HepG2 (cell line): ENCODE measurements at regions not wholly inside any gene's neighbourhood (a gene's known extent, or its start where the extent isn't known, plus 50 kb on each side); places are given as distances from the start of the nearest gene placed in this dataset.

ENCODE experiments used
- ATAC-seq: fragments of 200-7000 bp; cut with Tn5 transposase; 3 replicates; pipeline ENCODE4 v1.9.1; 2020; ENCODE audit warnings: mild to moderate bottlenecking, moderate library complexity
- BruUV-seq: library from RNA; stranded (reverse); fragments of 400-500 nt; replicated peaks from 2 replicates; lab custom pipeline; 2021; lab: Mats Ljungman, UMichigan
- CTCF ChIA-PET: fragments of 300-600 bp; formaldehyde crosslinking; extraction: SDS; loops from one replicate; lab custom pipeline; 2021; ENCODE audit warnings: low total read pairs, inconsistent platforms, low intra/inter-chr PET ratio; lab: Yijun Ruan, JAX
- POLR2A ChIA-PET: fragments of 350-600 bp; sonication (Branson Sonifier 250); formaldehyde crosslinking; loops from one replicate; lab custom pipeline; 2020; ENCODE audit warnings: antibody characterized with exemption, inconsistent platforms; lab: Yijun Ruan, JAX
- DNase-seq: peaks from one replicate; pipeline ENCODE4 v3.0.0-alpha.2; 2015; ENCODE audit warnings: low spot score
- FAIRE-seq: peaks from 3 replicates; lab custom pipeline; 2011; peaks lifted over from hg19 to GRCh38; lab: Jason Lieb, UNC
- H2AFZ ChIP-seq: one replicate; pipeline ENCODE4 v1.6.1; 2011; ENCODE audit warnings: low read length, inconsistent platforms
- H3K27ac ChIP-seq: fragments of 300-600 bp; 3 replicates; pipeline ENCODE4 v1.8.0; 2011; ENCODE audit warnings: mixed run types, mild to moderate bottlenecking, mixed read lengths, low read length, inconsistent platforms; ENCODE audit not compliant: insufficient read depth; ENCODE audit errors: extremely low read length
- H3K27me3 ChIP-seq, 2 experiments: fragments of 200-600 bp in 1 of 2; 2 replicates in 1 of 2; 3 replicates in 1 of 2; pipeline versions ENCODE4 v1.6.0 to v1.8.0; 2011; ENCODE audit warnings: low read length in 2 of 2, mild to moderate bottlenecking in 2 of 2, moderate library complexity in 2 of 2, inconsistent platforms in 1 of 2; ENCODE audit not compliant: insufficient read depth in 2 of 2, control insufficient read depth in 1 of 2
- H3K36me3 ChIP-seq, 2 experiments: fragments of 200-600 bp in 1 of 2; replicated peaks in 1 of 2; 2 replicates in 1 of 2; 3 replicates in 1 of 2; pipeline versions ENCODE4 v1.5.1 to v1.8.0; 2011; ENCODE audit warnings: low read length in 2 of 2, inconsistent platforms in 1 of 2; ENCODE audit not compliant: insufficient read depth in 2 of 2, control insufficient read depth in 1 of 2
- H3K4me1 ChIP-seq: 2 replicates; pipeline ENCODE4 v1.5.1; 2012; ENCODE audit warnings: low read length, inconsistent platforms; ENCODE audit not compliant: insufficient read depth
- H3K4me2 ChIP-seq: 2 replicates; pipeline ENCODE4 v1.6.0; 2011; ENCODE audit warnings: low read depth, low read length, inconsistent platforms
- H3K4me3 ChIP-seq, 3 experiments: fragments of 200-600 bp in 1 of 3; sonication (generic), shearing (Covaris generic) in 1 of 3; replicated peaks in 1 of 3; 2 replicates each; pipeline ENCODE4 v1.5.1; 2011 to 2016; ENCODE audit warnings: low read length in 3 of 3, inconsistent platforms in 2 of 3, low read depth in 2 of 3, mild to moderate bottlenecking in 2 of 3, control low read depth in 1 of 3, mixed read lengths in 1 of 3; ENCODE audit not compliant: insufficient read depth in 1 of 3
- H3K79me2 ChIP-seq: one replicate; pipeline ENCODE4 v1.6.1; 2011; ENCODE audit warnings: low read length, inconsistent platforms; ENCODE audit not compliant: insufficient read depth
- H3K9ac ChIP-seq: 2 replicates; pipeline ENCODE4 v1.6.0; 2011; ENCODE audit warnings: mild to moderate bottlenecking, low read depth, low read length, inconsistent platforms; ENCODE audit not compliant: insufficient read depth
- H3K9me3 ChIP-seq: 2 replicates; pipeline ENCODE4 v1.5.1; 2012; ENCODE audit warnings: mild to moderate bottlenecking, low read length
- H4K20me1 ChIP-seq: 2 replicates; pipeline ENCODE4 v1.6.0; 2011; ENCODE audit warnings: inconsistent platforms, mild to moderate bottlenecking, low read length, moderate library complexity; ENCODE audit not compliant: insufficient read depth
- CEBPB ChIP-seq: IDR thresholded peaks from 2 replicates; pipeline ENCODE4 v1.6.1; 2011; ENCODE audit warnings: low read depth, low read length, improper control_type of control experiment, borderline replicate concordance
- ZFP36L1 ChIP-seq: sonication (generic); formaldehyde crosslinking; IDR thresholded peaks from 2 replicates; pipeline ENCODE4 v1.8.0; 2022; ENCODE audit warnings: mild to moderate bottlenecking, missing genetic modification reagents, moderate library complexity
- ZNF136 ChIP-seq: sonication (generic); formaldehyde crosslinking; IDR thresholded peaks from 2 replicates; pipeline ENCODE4 v1.8.1; 2022; ENCODE audit warnings: low read depth, mild to moderate bottlenecking, moderate library complexity, missing genetic modification reagents
- WGBS: methylation state at CpG from one replicate; pipeline ENCODE4 v1.1.6; 2017; ENCODE audit warnings: low lambda C conversion rate; 5-methylcytosine and 5-hydroxymethylcytosine counted together
- in situ Hi-C: cut with HindIII; loops from 2 replicates; pipeline ENCODE4 v1.10.0; 2017; ENCODE audit warnings: low pct_unique_long_range_greater_than_20kb; ENCODE audit not compliant: extremely low pct_ligation_motif_present
- intact Hi-C: fragments of 100-400 bp; cut with micrococcal nuclease; formaldehyde crosslinking; loops from one replicate; pipeline ENCODE4 v1.10.0; 2022; ENCODE audit not compliant: unreplicated experiment
- TF ChIP-seq, protein P1 (sequence below): sonication (generic); formaldehyde crosslinking; IDR thresholded peaks from 2 replicates; pipeline ENCODE4 v1.4.0; 2020; ENCODE audit warnings: missing genetic modification reagents

DNA sequence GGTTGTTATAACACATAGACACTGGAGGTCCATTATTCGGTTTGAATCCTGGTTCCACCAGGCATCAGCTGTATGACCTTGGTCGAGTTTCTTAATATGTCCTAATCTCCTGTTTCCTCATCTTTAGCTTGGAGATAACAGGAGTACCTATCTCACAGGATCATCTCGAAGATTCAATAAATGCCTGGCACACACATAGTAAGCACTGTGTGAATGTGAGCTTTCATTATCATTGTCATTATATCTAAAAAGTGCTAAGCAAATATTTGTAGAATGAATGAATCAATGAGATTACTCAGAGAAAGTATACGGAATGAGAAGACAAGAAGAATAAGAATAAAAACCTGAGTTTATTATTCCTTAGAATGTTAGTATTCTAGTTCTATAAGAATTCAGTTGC lies 227.4 kb upstream of the CFAP20DC start:
- POLR2A ChIA-PET, result no interaction called here
- no peak overlapping the region for H2AFZ ChIP-seq
- H3K36me3 ChIP-seq, result no peaks in the 10 kb centered on the region
- intact Hi-C loops, result no loop called here
- CTCF ChIA-PET, result no interaction called here
- ATAC-seq (no peak), FAIRE-seq (no peak), DNase-seq (no peak)
- no peaks in the 10 kb centered on the region for H4K20me1 ChIP-seq
- H3K4me3 ChIP-seq, result no peak overlapping the region
- H3K27ac ChIP-seq, result no peak overlapping the region
- in situ Hi-C loops, result no loop called here
- H3K4me1 ChIP-seq, result no peaks in the 10 kb centered on the region
- BruUV-seq, result no TSS peak
- H3K79me2 ChIP-seq, result no peaks in the 10 kb centered on the region
- no peaks in the 10 kb centered on the region; a peak in 1 of 5 replicates for H3K27me3 ChIP-seq
- no peak overlapping the region for H3K4me2 ChIP-seq
- TF ChIP-seq, protein P1, sequence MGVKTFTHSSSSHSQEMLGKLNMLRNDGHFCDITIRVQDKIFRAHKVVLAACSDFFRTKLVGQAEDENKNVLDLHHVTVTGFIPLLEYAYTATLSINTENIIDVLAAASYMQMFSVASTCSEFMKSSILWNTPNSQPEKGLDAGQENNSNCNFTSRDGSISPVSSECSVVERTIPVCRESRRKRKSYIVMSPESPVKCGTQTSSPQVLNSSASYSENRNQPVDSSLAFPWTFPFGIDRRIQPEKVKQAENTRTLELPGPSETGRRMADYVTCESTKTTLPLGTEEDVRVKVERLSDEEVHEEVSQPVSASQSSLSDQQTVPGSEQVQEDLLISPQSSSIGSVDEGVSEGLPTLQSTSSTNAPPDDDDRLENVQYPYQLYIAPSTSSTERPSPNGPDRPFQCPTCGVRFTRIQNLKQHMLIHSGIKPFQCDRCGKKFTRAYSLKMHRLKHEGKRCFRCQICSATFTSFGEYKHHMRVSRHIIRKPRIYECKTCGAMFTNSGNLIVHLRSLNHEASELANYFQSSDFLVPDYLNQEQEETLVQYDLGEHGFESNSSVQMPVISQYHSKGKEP (CRISPR knock-in tag), result no peak
- TF ChIP-seq ZFP36L1 (CRISPR knock-in tag), result no peak
- H3K9ac ChIP-seq, result no peak overlapping the region
- under 1% methylated on average over 4 of the region's 4 CpGs for WGBS
- no peaks in the 10 kb centered on the region for H3K9me3 ChIP-seq

DNA sequence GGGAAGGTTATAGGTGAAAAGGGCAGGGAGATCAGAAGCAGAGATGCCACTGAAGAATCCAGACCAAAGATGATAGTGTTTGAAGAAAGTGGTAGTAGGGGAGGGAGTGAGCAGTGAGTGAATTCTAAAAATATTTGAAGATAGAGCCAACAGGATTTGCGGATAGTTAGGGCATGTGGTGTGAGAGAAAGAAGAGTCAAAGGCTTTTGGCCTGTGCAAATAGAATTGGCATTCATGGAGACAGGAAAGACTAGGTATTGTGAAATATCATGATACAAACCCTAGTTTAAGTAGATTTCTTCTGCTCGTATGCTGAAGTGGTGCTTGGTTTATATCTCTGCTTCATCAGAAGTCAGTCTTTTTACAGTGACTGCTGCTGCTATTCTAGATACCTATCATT lies 224.2 kb upstream of the CFAP20DC start:
- intact Hi-C loops (no loop called here), in situ Hi-C loops (no loop called here)
- Histone ChIP-seq H2AFZ (no peak overlapping the region), H3K79me2 (no peaks in the 10 kb centered on the region), H4K20me1 (no peaks in the 10 kb centered on the region), H3K9me3 (no peaks in the 10 kb centered on the region), H3K27me3 (no peaks in the 10 kb centered on the region; a peak in 1 of 5 replicates), H3K4me2 (no peak overlapping the region), H3K4me3 (no peak overlapping the region), H3K27ac (no peak overlapping the region), H3K9ac (no peak overlapping the region)
- ChIA-PET POLR2A (no interaction called here), CTCF (no interaction called here)
- WGBS, result 23% methylated on average over 2 of the region's 2 CpGs
- no peak for FAIRE-seq
- DNase-seq, result no peak
- no TSS peak for BruUV-seq
- no peak for ATAC-seq
- TF ChIP-seq ZNF136 (CRISPR knock-in tag) (no peak), CEBPB (peak; percentile 56; the same call in 1 of the 2 replicates)
- TF ChIP-seq, all 625 proteins: peak for 1
- Histone ChIP-seq H3K4me1 (no peaks in the 10 kb centered on the region), H3K36me3 (no peaks in the 10 kb centered on the region)
